SK-N-SH (cell line): ENCODE measurements at regions not wholly inside any gene's neighbourhood (a gene's known extent, or its start where the extent isn't known, plus 50 kb on each side); places are given as distances from the start of the nearest gene placed in this dataset.
"Not testable (repeated sequence)": the region's sequence is repeated elsewhere in the genome, so short reads cannot be mapped to it uniquely, and the experiment has no call there.

Source experiments
- CTCF ChIA-PET: fragments of 300-600, 350-600 bp; formaldehyde crosslinking; extraction: SDS; loops from one replicate; lab custom pipeline; 2021; lab: Yijun Ruan, JAX
- POLR2A ChIA-PET: fragments of 350-600 bp; sonication (Branson Sonifier 250); formaldehyde crosslinking; extraction: SDS; loops from one replicate; lab custom pipeline; 2020; ENCODE audit warnings: antibody characterized with exemption, inconsistent platforms; lab: Yijun Ruan, JAX
- DNase-seq: peaks from one replicate; pipeline ENCODE4 v3.0.0; 2012
- H2AFZ ChIP-seq: fragments of 200-600 bp; sonication (generic); 2 replicates; pipeline ENCODE4 v1.8.1; 2016; ENCODE audit warnings: antibody characterized with exemption, mild to moderate bottlenecking, low read depth
- H3F3A ChIP-seq: fragments of 200-600 bp; sonication (generic); replicated peaks from 2 replicates; pipeline ENCODE3; 2016; ENCODE audit warnings: antibody characterized with exemption, mild to moderate bottlenecking; ENCODE audit not compliant: insufficient read depth
- H3K27ac ChIP-seq, 2 experiments: fragments of 200-500 bp in 1 of 2; fragments of 200-600 bp in 1 of 2; sonication (Bioruptor generic) in 1 of 2; sonication (generic), shearing (Covaris generic) in 1 of 2; 2 replicates each; pipeline versions ENCODE4 v1.5.1 to v1.6.1; 2014 to 2016; ENCODE audit warnings: low read depth in 2 of 2, inconsistent platforms in 1 of 2, low read length in 1 of 2, mild to moderate bottlenecking in 1 of 2, mixed read lengths in 1 of 2
- H3K27me3 ChIP-seq: fragments of 200-600 bp; sonication (generic), shearing (Covaris generic); 2 replicates; pipeline ENCODE4 v1.6.1; 2016; ENCODE audit warnings: mixed run types; ENCODE audit not compliant: insufficient read depth
- H3K36me3 ChIP-seq, 2 experiments: fragments of 200-500 bp in 1 of 2; fragments of 200-600 bp in 1 of 2; sonication (Bioruptor generic) in 1 of 2; sonication (generic) in 1 of 2; replicated peaks in 1 of 2; 2 replicates each; pipeline versions ENCODE3 to v1.5.1; 2014 to 2016; ENCODE audit warnings: low read length in 1 of 2, mild to moderate bottlenecking in 1 of 2; ENCODE audit not compliant: insufficient read depth in 2 of 2, control insufficient read depth in 1 of 2
- H3K4me1 ChIP-seq, 2 experiments: fragments of 200-500 bp in 1 of 2; fragments of 200-600 bp in 1 of 2; sonication (Bioruptor generic) in 1 of 2; sonication (generic), shearing (Covaris generic) in 1 of 2; 2 replicates each; pipeline versions ENCODE4 v1.5.1 to v1.6.1; 2014 to 2016; ENCODE audit warnings: low read depth in 1 of 2, low read length in 1 of 2, mixed run types in 1 of 2; ENCODE audit not compliant: insufficient read depth in 2 of 2, control insufficient read depth in 1 of 2
- H3K4me2 ChIP-seq: fragments of 200-600 bp; sonication (generic), shearing (Covaris generic); 2 replicates; pipeline ENCODE4 v1.6.1; 2017; ENCODE audit warnings: mixed run types
- H3K4me3 ChIP-seq, 2 experiments: fragments of 200-500 bp in 1 of 2; fragments of 200-600 bp in 1 of 2; sonication (Bioruptor generic) in 1 of 2; sonication (generic), shearing (Covaris generic) in 1 of 2; 2 replicates each; pipeline versions ENCODE4 v1.5.1 to v1.8.1; 2014 to 2016; ENCODE audit warnings: low read depth in 2 of 2, inconsistent platforms in 1 of 2, low read length in 1 of 2, mild to moderate bottlenecking in 1 of 2, mixed read lengths in 1 of 2, moderate library complexity in 1 of 2
- H3K79me2 ChIP-seq: fragments of 200-600 bp; sonication (generic); 2 replicates; pipeline ENCODE4 v1.8.1; 2017; ENCODE audit warnings: mild to moderate bottlenecking; ENCODE audit not compliant: insufficient read depth
- H3K9ac ChIP-seq: fragments of 200-600 bp; sonication (generic); 2 replicates; pipeline ENCODE4 v1.6.1; 2017; ENCODE audit warnings: mixed run types
- H3K9me2 ChIP-seq: fragments of 200-600 bp; sonication (generic); 2 replicates; pipeline ENCODE4 v1.6.1; 2017; ENCODE audit warnings: mixed run types
- H3K9me3 ChIP-seq: fragments of 200-600 bp; sonication (generic); 2 replicates; pipeline ENCODE4 v1.6.1; 2017; ENCODE audit warnings: mixed run types, mild to moderate bottlenecking, moderate library complexity
- H4K20me1 ChIP-seq: fragments of 200-600 bp; sonication (generic); 2 replicates; pipeline ENCODE4 v1.6.1; 2017; ENCODE audit warnings: mild to moderate bottlenecking, mixed run types; ENCODE audit not compliant: insufficient read depth
- WGBS: methylation state at CpG from one replicate; pipeline ENCODE4 v1.1.6; 2017; ENCODE audit warnings: low lambda C conversion rate; 5-methylcytosine and 5-hydroxymethylcytosine counted together

GRCh38 chr21:5116344-5117123 is 5404.8 kb upstream of the TPTE start:
- POLR2A ChIA-PET, CTCF ChIA-PET: not testable (repeated sequence)
- no CpG with 5 or more reads among the region's 19 CpGs for WGBS

GRCh38 chr21:5117135-5117534 is 5404.2 kb upstream of the TPTE start:
- H3K36me3 ChIP-seq, H3K27ac ChIP-seq, H3K9me3 ChIP-seq, POLR2A ChIA-PET, H3K9ac ChIP-seq, H3K4me2 ChIP-seq, DNase-seq, H3K27me3 ChIP-seq, CTCF ChIA-PET, H3K4me1 ChIP-seq, H3K9me2 ChIP-seq, H3K4me3 ChIP-seq, H4K20me1 ChIP-seq, H2AFZ ChIP-seq, H3K79me2 ChIP-seq, H3F3A ChIP-seq: not testable (repeated sequence)
- 97% methylated on average over 5 of the region's 15 CpGs for WGBS

More at GRCh38 chr21:5116344-5117123, 5404.8 kb upstream of the TPTE start:
- H3K9me3 ChIP-seq, H3K27ac ChIP-seq, H3K4me2 ChIP-seq, H3K9me2 ChIP-seq, H3K4me1 ChIP-seq, H3F3A ChIP-seq, H3K9ac ChIP-seq, H3K36me3 ChIP-seq, H3K27me3 ChIP-seq, H4K20me1 ChIP-seq, H3K79me2 ChIP-seq, DNase-seq, H3K4me3 ChIP-seq, H2AFZ ChIP-seq: not testable (repeated sequence)

GRCh38 chr21:5117666-5118295 is 5403.6 kb upstream of the TPTE start:
- H3K27ac ChIP-seq, H3K36me3 ChIP-seq, H3K79me2 ChIP-seq, CTCF ChIA-PET, H2AFZ ChIP-seq, POLR2A ChIA-PET, H3K9me2 ChIP-seq, H3K4me1 ChIP-seq, H3F3A ChIP-seq, H4K20me1 ChIP-seq, H3K4me3 ChIP-seq, H3K27me3 ChIP-seq, H3K4me2 ChIP-seq, H3K9ac ChIP-seq, DNase-seq, H3K9me3 ChIP-seq: not testable (repeated sequence)
- no CpG with 5 or more reads among the region's 17 CpGs for WGBS

- H3K27ac ChIP-seq, H3K9me3 ChIP-seq, DNase-seq, H3K36me3 ChIP-seq, H3K4me1 ChIP-seq, H3F3A ChIP-seq, H2AFZ ChIP-seq, POLR2A ChIA-PET, H3K9ac ChIP-seq, H3K27me3 ChIP-seq, H3K4me3 ChIP-seq, CTCF ChIA-PET, H3K9me2 ChIP-seq, H4K20me1 ChIP-seq, H3K79me2 ChIP-seq, H3K4me2 ChIP-seq: not testable (repeated sequence)
- no CpG with 5 or more reads among the region's 17 CpGs for WGBS
Measured at GRCh38 chr21:5118296-5118679, 5403.1 kb upstream of the TPTE start.

- H3K27ac ChIP-seq, H3K4me1 ChIP-seq, H3F3A ChIP-seq, H3K36me3 ChIP-seq, H3K9me3 ChIP-seq, POLR2A ChIA-PET, H3K9me2 ChIP-seq, DNase-seq, H4K20me1 ChIP-seq, H3K4me2 ChIP-seq, H3K27me3 ChIP-seq, H2AFZ ChIP-seq, H3K79me2 ChIP-seq, CTCF ChIA-PET, H3K4me3 ChIP-seq, H3K9ac ChIP-seq: not testable (repeated sequence)
- WGBS = 96% methylated on average over 4 of the region's 8 CpGs
Measured at GRCh38 chr21:5119179-5119578, 5402.2 kb upstream of the TPTE start.

GRCh38 chr21:5121399-5121798 is 5400.0 kb upstream of the TPTE start:
- H3K4me1 ChIP-seq, DNase-seq, H2AFZ ChIP-seq, H3K36me3 ChIP-seq, H3K9ac ChIP-seq, H3K9me2 ChIP-seq, H3K79me2 ChIP-seq, H3K27me3 ChIP-seq, H3K4me2 ChIP-seq, POLR2A ChIA-PET, H3K4me3 ChIP-seq, H4K20me1 ChIP-seq, H3K27ac ChIP-seq, H3K9me3 ChIP-seq, H3F3A ChIP-seq, CTCF ChIA-PET: not testable (repeated sequence)
- 48% methylated on average over 2 of the region's 14 CpGs for WGBS
